ENCODE measurements at regions not wholly inside any gene's neighbourhood (a gene's known extent, or its start where the extent isn't known, plus 50 kb on each side); places are given as distances from the start of the nearest gene placed in this dataset.

- TF ChIP-seq, protein P1, sequence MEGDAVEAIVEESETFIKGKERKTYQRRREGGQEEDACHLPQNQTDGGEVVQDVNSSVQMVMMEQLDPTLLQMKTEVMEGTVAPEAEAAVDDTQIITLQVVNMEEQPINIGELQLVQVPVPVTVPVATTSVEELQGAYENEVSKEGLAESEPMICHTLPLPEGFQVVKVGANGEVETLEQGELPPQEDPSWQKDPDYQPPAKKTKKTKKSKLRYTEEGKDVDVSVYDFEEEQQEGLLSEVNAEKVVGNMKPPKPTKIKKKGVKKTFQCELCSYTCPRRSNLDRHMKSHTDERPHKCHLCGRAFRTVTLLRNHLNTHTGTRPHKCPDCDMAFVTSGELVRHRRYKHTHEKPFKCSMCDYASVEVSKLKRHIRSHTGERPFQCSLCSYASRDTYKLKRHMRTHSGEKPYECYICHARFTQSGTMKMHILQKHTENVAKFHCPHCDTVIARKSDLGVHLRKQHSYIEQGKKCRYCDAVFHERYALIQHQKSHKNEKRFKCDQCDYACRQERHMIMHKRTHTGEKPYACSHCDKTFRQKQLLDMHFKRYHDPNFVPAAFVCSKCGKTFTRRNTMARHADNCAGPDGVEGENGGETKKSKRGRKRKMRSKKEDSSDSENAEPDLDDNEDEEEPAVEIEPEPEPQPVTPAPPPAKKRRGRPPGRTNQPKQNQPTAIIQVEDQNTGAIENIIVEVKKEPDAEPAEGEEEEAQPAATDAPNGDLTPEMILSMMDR (IDR thresholded peaks at IDR 0.05): no peak
Observed at GRCh38 chr11:29844031-29844430, 172.8 kb downstream of the KCNA4 start.

DNA sequence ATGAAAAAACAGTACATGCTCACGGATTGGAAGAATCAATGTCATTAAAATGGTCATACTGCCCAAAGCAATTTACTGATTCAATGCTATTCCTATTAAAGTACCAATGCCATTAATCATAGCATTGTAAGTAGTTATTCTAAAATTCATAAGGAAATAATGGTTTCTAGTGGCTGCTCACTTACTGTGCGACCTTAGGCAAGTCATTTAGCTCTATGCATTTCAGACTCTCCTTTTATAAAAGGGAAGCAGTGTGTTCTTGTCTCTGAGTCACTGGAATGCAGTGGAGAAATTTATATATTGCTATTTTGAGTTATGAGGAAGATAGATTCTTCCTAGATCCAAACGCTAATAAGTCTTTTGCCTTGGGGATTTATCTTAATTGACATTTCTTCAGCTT lies 174.8 kb downstream of the KCNA4 start:
- TF ChIP-seq, protein P1 (IDR thresholded peaks at IDR 0.05): no peak

DNA sequence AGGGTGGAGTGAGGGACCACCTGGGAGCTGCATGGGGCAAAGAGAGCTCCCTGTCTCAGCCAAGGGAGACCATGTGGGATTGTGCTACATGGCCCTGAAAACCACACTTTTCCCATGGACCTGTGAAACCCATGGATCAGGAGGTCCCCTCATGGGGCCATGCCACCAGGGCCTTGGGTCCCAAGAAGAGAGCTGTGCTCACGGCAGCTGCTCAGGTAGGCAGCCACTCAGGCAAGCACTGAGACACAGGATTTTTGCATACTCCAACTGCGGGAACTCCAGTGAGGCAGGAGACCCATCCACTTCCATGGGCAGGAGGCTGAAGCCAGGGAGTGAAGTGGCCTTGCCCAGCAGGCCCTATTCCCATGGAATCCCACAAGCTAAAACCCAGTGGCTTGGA lies 190.0 kb downstream of the KCNA4 start:
- TF ChIP-seq, protein P1 (IDR thresholded peaks at IDR 0.05): no peak

GRCh38 chr11:29816359-29816758 lies 200.5 kb downstream of the KCNA4 start:
- TF ChIP-seq, protein P1 (IDR thresholded peaks at IDR 0.05): no peak

DNA sequence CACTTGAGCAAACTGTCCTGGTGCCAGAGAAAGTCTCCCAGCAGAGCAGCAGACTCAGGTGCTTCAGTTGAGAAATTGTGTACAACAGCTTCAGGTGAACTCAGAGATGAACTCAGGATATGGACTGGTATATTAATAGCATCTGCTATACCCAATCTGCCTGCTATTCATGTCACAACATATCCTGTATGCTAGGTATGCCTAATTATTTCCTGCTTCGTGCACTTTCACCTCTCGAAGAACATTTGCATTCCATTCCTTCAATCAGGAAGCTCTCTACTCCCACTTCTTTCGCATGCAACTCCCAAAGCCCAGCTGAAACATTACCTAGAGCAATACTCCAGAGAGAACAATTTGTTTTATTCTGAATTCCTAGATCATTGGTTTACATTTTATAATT lies 207.7 kb downstream of the KCNA4 start:
- TF ChIP-seq, protein P1 (IDR thresholded peaks at IDR 0.05): no peak

DNA sequence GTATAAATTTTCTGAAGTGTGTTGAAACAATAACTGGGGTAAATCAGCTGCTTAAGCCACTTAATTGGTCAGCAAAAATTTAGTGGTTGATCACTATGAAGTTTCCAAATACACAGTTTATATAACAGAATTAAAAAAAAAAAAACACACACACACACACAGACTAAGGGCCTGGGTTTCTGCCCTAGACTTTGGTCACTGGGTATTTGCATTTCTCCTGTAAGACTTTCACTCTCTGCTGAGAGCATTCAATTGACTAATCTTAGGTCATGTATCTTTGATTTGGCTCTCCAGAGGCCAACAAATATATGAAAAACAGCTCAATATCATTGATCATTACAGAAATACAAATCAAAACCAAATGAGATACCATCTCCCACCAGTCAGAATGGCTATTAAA lies 214.3 kb downstream of the KCNA4 start:
- TF ChIP-seq, protein P1 (IDR thresholded peaks at IDR 0.05): no peak

DNA sequence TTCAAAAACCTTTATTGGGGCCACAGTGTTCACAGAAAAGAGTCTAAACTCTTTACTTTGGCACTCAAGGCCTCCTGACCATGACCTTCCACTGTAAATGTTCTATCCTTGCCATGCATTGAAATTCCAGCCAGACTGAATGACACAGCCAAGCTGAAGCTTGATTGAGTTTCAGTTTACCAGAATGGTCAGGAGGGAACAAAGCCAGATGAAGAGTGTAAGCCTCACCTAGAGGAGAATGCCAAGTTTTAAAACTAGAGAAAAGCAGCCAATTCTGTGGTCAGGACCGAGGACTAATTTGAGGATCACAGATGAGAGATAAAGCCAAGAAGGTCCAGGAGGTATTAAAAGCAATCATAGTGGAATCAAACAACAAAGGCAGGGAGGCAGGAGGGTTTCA lies 215.3 kb downstream of the KCNA4 start:
- TF ChIP-seq, protein P1 (IDR thresholded peaks at IDR 0.05): no peak

DNA sequence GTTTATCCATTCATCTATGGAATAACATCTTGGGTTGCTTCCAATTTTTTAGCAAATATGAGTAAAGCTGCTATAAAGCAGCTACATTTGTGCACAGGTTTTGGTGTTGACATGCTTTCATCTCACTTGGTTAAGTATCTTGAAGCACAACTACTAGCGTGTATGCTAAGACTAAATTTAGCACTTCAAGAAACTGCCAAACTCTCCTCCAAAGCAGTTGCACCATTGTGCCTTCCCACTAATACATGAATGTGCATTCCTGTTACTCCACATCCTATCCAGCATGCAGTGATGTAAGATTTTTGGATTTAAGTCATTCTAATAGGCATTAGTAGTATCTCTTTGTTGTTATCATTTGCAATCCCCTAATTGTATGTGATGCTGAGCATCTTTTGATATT lies 230.7 kb downstream of the KCNA4 start:
- TF ChIP-seq, protein P1 (IDR thresholded peaks at IDR 0.05): no peak

Measured in LNCAP (cell line).